ENCODE measurements at regions not wholly inside any gene's neighbourhood (a gene's known extent, or its start where the extent isn't known, plus 50 kb on each side); places are given as distances from the start of the nearest gene placed in this dataset.

- peak; percentile 69 for FAIRE-seq
- Histone ChIP-seq H2AFZ (ENCODE audit: low read depth, low read length) (no peak overlapping the region), H3K9me1 (replicated peaks; ENCODE audit: control insufficient read depth, extremely low read depth, insufficient read depth, low read length) (no peaks in the 10 kb centered on the region), H4K20me1 (replicated peaks; ENCODE audit: control insufficient read depth, extremely low read depth, insufficient read depth, low read length) (no peaks in the 10 kb centered on the region), H3K27me3 (ENCODE audit: control insufficient read depth in 2 of 2, insufficient read depth in 2 of 2, low read length in 2 of 2) (no peaks in the 10 kb centered on the region), H3K79me2 (ENCODE audit: control insufficient read depth, insufficient read depth, low read length) (no peaks in the 10 kb centered on the region), H3K4me1 (ENCODE audit: control insufficient read depth, extremely low read depth, insufficient read depth, low read length) (no peaks in the 10 kb centered on the region), H3K4me2 (ENCODE audit: insufficient read depth, low read length) (no peak overlapping the region), H3K4me3 (replicated peaks in 1 of 3; ENCODE audit: insufficient read depth in 1 of 3, low read depth in 1 of 3, low read length in 3 of 3) (no peak overlapping the region), H3K27ac (ENCODE audit: insufficient read depth, low read depth, low read length) (no peak overlapping the region), H3K36me3 (ENCODE audit: control insufficient read depth in 2 of 2, extremely low read depth in 1 of 2, insufficient read depth in 2 of 2, low read length in 2 of 2) (no peaks in the 10 kb centered on the region), H3K9ac (replicated peaks; ENCODE audit: extremely low read depth, insufficient read depth, low read length) (no peak overlapping the region), H3K9me3 (replicated peaks; ENCODE audit: control insufficient read depth, insufficient read depth, low read length) (no peaks in the 10 kb centered on the region)
- TF ChIP-seq, protein P1, sequence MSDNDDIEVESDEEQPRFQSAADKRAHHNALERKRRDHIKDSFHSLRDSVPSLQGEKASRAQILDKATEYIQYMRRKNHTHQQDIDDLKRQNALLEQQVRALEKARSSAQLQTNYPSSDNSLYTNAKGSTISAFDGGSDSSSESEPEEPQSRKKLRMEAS (IDR thresholded peaks at IDR 0.05; ENCODE audit: insufficient read depth, insufficient read length): no peak
- TF ChIP-seq CTCF (IDR thresholded peaks at IDR 0.05; ENCODE audit: extremely low read depth in 1 of 2, insufficient read depth in 1 of 2, low read depth in 1 of 2, low read length in 2 of 2): no peak
- no peak for TF ChIP-seq POLR2A (IDR thresholded peaks at IDR 0.05; ENCODE audit: low read depth, low read length)
- no peak for TF ChIP-seq JUN (IDR thresholded peaks at IDR 0.05; ENCODE audit: borderline replicate concordance, insufficient read depth, insufficient read length, low read depth)
- no peak for TF ChIP-seq GATA2 (IDR thresholded peaks at IDR 0.05; ENCODE audit: insufficient read depth, insufficient read length, low read depth, low read length)
- TF ChIP-seq FOS (IDR thresholded peaks at IDR 0.05; ENCODE audit: borderline replicate concordance, insufficient read depth, low read length): no peak
- TF ChIP-seq EZH2 (IDR thresholded peaks at IDR 0.05; ENCODE audit: borderline replicate concordance, low read depth, low read length, severe bottlenecking): no peak
- TF ChIP-seq MYC (IDR thresholded peaks at IDR 0.05; ENCODE audit: low read depth, low read length): no peak
- TF ChIP-seq POLR2AphosphoS5 (IDR thresholded peaks at IDR 0.05; ENCODE audit: insufficient read depth, low read depth, low read length): no peak
- dilution Hi-C loops (cut with MboI; ENCODE audit: extremely low pct_ligation_motif_present, low sequenced_read_pairs) (no loop called here), intact Hi-C loops (cut with micrococcal nuclease) (no loop called here)
- ChIA-PET POLR2A (no interaction called here), CTCF (no interaction called here)
- BruUV-seq (replicated peaks): no TSS peak
- no peak for DNase-seq (ENCODE audit: low read depth, low spot score)
These were observed 415.7 kb upstream of the ATP2B1 start for GRCh38 chr12:90124289-90124688.
